ENCODE measurements at regions not wholly inside any gene's neighbourhood (a gene's known extent, or its start where the extent isn't known, plus 50 kb on each side); places are given as distances from the start of the nearest gene placed in this dataset.

DNA sequence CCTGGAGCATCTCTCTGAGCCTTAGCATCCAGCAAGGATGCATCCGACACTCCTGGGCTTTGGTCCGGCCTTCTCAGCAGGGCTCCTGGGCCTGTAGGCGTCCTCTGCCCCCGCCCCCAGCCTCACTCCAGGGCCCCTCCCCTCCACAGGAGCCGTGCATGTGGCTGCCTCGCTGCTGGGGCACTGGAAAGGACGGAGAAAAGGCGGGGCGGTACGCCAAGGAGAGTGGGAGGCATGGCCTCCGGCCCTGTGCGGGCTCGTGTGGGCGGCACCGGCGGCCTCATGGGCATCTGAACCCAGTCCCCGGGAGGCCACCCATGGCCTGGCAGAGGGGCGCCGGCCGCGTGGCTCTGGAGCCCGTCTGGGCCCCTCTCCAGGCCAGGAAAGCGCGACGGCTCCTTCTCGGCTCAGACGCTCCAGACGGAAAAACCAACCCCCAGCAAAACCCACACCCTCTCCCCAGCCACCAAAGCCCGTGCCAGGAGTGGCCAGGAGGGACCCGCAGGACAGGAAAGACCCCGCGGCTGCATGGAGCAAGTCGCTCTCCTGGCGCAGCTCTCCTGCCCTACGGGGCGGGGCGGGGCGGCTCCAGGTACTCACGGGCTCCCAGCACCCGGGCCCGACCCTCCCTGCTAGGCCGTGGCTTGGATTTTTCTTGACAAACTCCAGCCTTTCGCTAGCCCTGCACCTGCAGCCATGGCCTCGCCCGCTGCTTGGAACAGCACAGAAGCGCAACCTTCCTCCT lies 419.9 kb downstream of the QKI start:
- no TSS peak for BruUV-seq (replicated peaks)
- Histone ChIP-seq H4K20me1 (ENCODE audit: insufficient read depth, low read length) (no peaks in the 10 kb centered on the region), H2AK9ac (replicated peaks; ENCODE audit: low read depth, low read length, poor library complexity) (no peak overlapping the region), H3K9me3 (ENCODE audit: control insufficient read depth, insufficient read depth, low read length) (0 out of 2 replicates have a peak, but pooled peaks cover 5% of the 10 kb centered on the region), H3K14ac (replicated peaks; ENCODE audit: low read depth, low read length) (no peak overlapping the region), H4K8ac (ENCODE audit: low read depth in 2 of 2, low read length in 2 of 2) (no peak overlapping the region), H3K4ac (ENCODE audit: low read depth, low read length) (no peak overlapping the region), H3K27me3 (ENCODE audit: control insufficient read depth, insufficient read depth, low read length) (no peaks in the 10 kb centered on the region), H2AK5ac (ENCODE audit: low read depth, low read length) (no peak overlapping the region), H2AFZ (replicated peaks; ENCODE audit: low read length, poor library complexity) (no peak overlapping the region), H3K9ac (ENCODE audit: low read depth, low read length) (no peak overlapping the region), H3K4me3 (ENCODE audit: insufficient read depth, low read depth, low read length) (no peak overlapping the region), H3K27ac (ENCODE audit: insufficient read depth, low read length) (no peak overlapping the region), H2BK20ac (ENCODE audit: low read depth, low read length) (no peak overlapping the region), H4K91ac (ENCODE audit: insufficient read depth, low read depth, low read length) (no peak overlapping the region), H3K18ac (ENCODE audit: low read depth, low read length) (no peak overlapping the region), H3K23ac (ENCODE audit: low read depth, low read length) (no peak overlapping the region), H4K5ac (ENCODE audit: low read depth, low read length) (no peak overlapping the region), H3K36me3 (ENCODE audit: control insufficient read depth, insufficient read depth, low read length) (no peaks in the 10 kb centered on the region), H2BK15ac (ENCODE audit: low read depth, low read length) (no peak overlapping the region), H3K4me2 (ENCODE audit: low read depth, low read length) (no peak overlapping the region), H2BK120ac (ENCODE audit: low read depth, low read length) (no peak overlapping the region), H3K79me1 (ENCODE audit: low read depth in 1 of 2, low read length in 2 of 2) (no peaks in the 10 kb centered on the region), H3K9me1 (ENCODE audit: insufficient read depth, low read length) (no peaks in the 10 kb centered on the region), H2BK5ac (ENCODE audit: low read depth, low read length, poor library complexity, severe bottlenecking) (no peak overlapping the region), H3K56ac (ENCODE audit: extremely low read depth, insufficient read depth, low read length) (no peak overlapping the region), H3K4me1 (ENCODE audit: control insufficient read depth, insufficient read depth, low read length) (peaks cover 4% of the 10 kb centered on the region; the same call in 1 of the 2 replicates)
- in situ Hi-C loops (cut with MboI; ENCODE audit: low sequenced_read_pairs): no loop called here
- intact Hi-C loops (cut with micrococcal nuclease): no loop called here
- no peak for TF ChIP-seq BHLHE40 (IDR thresholded peaks at IDR 0.05; ENCODE audit: low read depth, low read length)
- TF ChIP-seq POLR2A (IDR thresholded peaks at IDR 0.05; ENCODE audit: low read depth, low read length): no peak
- no peak for TF ChIP-seq RCOR1 (IDR thresholded peaks at IDR 0.05; ENCODE audit: insufficient replicate concordance, low read length)
- TF ChIP-seq MAFK (IDR thresholded peaks at IDR 0.05; ENCODE audit: low read depth, low read length): no peak
- no peak for TF ChIP-seq MAZ (IDR thresholded peaks at IDR 0.05; ENCODE audit: borderline replicate concordance, low read depth, low read length)
- TF ChIP-seq SMC3 (IDR thresholded peaks at IDR 0.05; ENCODE audit: low read depth, low read length): no peak
- no peak for TF ChIP-seq RAD21 (IDR thresholded peaks at IDR 0.05; ENCODE audit: low read length)
- TF ChIP-seq, protein P1, sequence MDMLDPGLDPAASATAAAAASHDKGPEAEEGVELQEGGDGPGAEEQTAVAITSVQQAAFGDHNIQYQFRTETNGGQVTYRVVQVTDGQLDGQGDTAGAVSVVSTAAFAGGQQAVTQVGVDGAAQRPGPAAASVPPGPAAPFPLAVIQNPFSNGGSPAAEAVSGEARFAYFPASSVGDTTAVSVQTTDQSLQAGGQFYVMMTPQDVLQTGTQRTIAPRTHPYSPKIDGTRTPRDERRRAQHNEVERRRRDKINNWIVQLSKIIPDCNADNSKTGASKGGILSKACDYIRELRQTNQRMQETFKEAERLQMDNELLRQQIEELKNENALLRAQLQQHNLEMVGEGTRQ (IDR thresholded peaks at IDR 0.05; ENCODE audit: low read depth, low read length): no peak
- TF ChIP-seq, protein P2, sequence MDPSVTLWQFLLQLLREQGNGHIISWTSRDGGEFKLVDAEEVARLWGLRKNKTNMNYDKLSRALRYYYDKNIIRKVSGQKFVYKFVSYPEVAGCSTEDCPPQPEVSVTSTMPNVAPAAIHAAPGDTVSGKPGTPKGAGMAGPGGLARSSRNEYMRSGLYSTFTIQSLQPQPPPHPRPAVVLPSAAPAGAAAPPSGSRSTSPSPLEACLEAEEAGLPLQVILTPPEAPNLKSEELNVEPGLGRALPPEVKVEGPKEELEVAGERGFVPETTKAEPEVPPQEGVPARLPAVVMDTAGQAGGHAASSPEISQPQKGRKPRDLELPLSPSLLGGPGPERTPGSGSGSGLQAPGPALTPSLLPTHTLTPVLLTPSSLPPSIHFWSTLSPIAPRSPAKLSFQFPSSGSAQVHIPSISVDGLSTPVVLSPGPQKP (IDR thresholded peaks at IDR 0.05; ENCODE audit: borderline replicate concordance, low read depth, low read length): no peak
- TF ChIP-seq, protein P3, sequence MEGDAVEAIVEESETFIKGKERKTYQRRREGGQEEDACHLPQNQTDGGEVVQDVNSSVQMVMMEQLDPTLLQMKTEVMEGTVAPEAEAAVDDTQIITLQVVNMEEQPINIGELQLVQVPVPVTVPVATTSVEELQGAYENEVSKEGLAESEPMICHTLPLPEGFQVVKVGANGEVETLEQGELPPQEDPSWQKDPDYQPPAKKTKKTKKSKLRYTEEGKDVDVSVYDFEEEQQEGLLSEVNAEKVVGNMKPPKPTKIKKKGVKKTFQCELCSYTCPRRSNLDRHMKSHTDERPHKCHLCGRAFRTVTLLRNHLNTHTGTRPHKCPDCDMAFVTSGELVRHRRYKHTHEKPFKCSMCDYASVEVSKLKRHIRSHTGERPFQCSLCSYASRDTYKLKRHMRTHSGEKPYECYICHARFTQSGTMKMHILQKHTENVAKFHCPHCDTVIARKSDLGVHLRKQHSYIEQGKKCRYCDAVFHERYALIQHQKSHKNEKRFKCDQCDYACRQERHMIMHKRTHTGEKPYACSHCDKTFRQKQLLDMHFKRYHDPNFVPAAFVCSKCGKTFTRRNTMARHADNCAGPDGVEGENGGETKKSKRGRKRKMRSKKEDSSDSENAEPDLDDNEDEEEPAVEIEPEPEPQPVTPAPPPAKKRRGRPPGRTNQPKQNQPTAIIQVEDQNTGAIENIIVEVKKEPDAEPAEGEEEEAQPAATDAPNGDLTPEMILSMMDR (conservative IDR thresholded peaks at IDR 0.05; ENCODE audit: low read depth, low read length): no peak
- TF ChIP-seq RFX5 (IDR thresholded peaks at IDR 0.05; ENCODE audit: low read depth, low read length): no peak
- no peak for TF ChIP-seq CHD1 (IDR thresholded peaks at IDR 0.05; ENCODE audit: low read depth, low read length)
- TF ChIP-seq MXI1 (IDR thresholded peaks at IDR 0.05; ENCODE audit: borderline replicate concordance, low read depth, low read length): no peak
- DNase-seq: no peak
- no peak for ATAC-seq (ENCODE audit: low read depth)
- WGBS, 2 experiments (ENCODE audit: extremely low coverage in 2 of 2, insufficient read length in 1 of 2): 90% methylated on average over 21 of the region's 46 CpGs; no CpG with 5 or more reads in 1 of the 2 experiments
- CTCF ChIA-PET: no interaction called here
- POLR2A ChIA-PET (ENCODE audit: unreplicated experiment): no interaction called here
- dilution Hi-C loops (cut with HindIII; ENCODE audit: low sequenced_read_pairs, unreplicated experiment): no loop called here

Data from IMR-90 (cell line).